SH-SY5Y (cell line): ENCODE measurements at regions not wholly inside any gene's neighbourhood (a gene's known extent, or its start where the extent isn't known, plus 50 kb on each side); places are given as distances from the start of the nearest gene placed in this dataset.

ENCODE experiments used
- GATA2 ChIP-seq: IDR thresholded peaks from 2 replicates; pipeline ENCODE4 v1.6.1; 2011; ENCODE audit warnings: mild to moderate bottlenecking, low read depth, low read length
- GATA3 ChIP-seq: IDR thresholded peaks from 2 replicates; pipeline ENCODE4 v1.6.1; 2011; ENCODE audit warnings: low read depth, mild to moderate bottlenecking, low read length, moderate library complexity

- TF ChIP-seq GATA2 (no peak), GATA3 (no peak)
Observed at GRCh38 chr9:28927691-28928090, 1354.4 kb upstream of the C9orf72 start.
